ENCODE measurements at regions not wholly inside any gene's neighbourhood (a gene's known extent, or its start where the extent isn't known, plus 50 kb on each side); places are given as distances from the start of the nearest gene placed in this dataset.
"Not testable (repeated sequence)": the region's sequence is repeated elsewhere in the genome, so short reads cannot be mapped to it uniquely, and the experiment has no call there.

- H3K4me3 ChIP-seq (replicated peaks; ENCODE audit: low read depth, low read length): no peak overlapping the region
- no peak for DNase-seq (ENCODE audit: low read depth)
- no peak for TF ChIP-seq CTCF (IDR thresholded peaks at IDR 0.05; ENCODE audit: low read length, missing control alignments)
These were observed 493.8 kb downstream of the MATN1 start for GRCh38 chr1:30229557-30229956.

DNA sequence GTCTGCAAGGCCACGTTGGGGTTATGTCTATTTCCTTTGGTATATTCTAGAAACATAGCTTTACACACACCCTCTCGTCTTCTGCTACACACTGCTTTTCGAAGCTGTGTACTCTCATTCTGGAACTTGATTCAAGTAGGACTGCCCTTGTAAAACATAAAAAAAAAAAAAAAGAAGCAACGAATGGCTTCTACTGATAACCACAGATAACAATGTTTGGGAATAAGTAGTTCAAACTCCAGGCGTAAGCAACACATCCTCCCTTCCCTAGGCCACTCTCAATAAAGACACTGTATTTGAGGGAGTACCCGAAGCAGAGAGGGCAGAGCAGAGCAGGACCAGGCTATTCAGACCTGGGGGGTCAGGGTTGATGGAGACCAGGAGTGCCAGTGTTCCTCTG, 496.7 kb downstream of the MATN1 start:
- H3K4me3 ChIP-seq (replicated peaks; ENCODE audit: low read depth, low read length): no peak overlapping the region
- no peak for DNase-seq (ENCODE audit: low read depth)
- TF ChIP-seq CTCF (IDR thresholded peaks at IDR 0.05; ENCODE audit: low read length, missing control alignments): no peak

DNA sequence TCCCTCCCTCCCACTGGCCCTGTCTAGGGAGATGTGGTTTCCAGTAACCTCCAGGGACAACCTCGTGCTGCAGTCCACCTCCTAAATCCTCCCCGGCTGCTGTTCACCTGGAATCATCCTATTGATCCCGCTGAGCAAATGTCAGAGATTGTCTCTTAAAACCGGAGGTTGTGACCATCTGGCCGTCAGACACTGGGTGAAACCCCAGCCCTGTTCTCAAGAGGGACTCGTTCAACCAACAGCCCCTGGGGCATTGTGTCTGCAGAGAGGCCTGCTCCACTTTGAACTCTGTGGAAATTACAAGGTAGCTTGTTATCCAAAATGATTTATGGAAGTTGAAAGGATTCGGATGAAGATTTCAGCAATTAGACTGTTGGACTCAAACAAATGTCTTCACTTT, 498.0 kb downstream of the MATN1 start:
- no peak overlapping the region for H3K4me3 ChIP-seq (replicated peaks; ENCODE audit: low read depth, low read length)
- DNase-seq (ENCODE audit: low read depth): no peak
- no peak for TF ChIP-seq CTCF (IDR thresholded peaks at IDR 0.05; ENCODE audit: low read length, missing control alignments)

DNA sequence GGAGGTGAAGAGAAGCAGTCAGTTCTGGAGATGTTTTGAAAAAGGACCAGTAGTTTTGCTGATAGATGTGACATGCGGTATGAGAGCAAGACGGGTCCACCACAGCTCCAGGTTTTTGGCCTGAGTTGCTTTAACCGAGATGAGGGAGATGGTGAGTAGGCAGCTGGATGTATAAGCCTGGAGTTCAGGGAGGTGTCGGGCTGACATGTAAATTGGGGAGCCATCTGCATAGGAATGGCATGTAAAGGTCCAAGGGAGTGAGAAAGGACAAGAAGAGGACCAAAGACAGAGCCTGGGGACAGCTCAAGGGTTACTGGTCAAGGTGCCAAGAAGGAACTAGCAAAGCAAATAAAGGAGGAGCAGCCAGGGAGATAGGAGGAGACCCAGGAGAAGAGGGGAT, 503.7 kb downstream of the MATN1 start:
- DNase-seq (ENCODE audit: low read depth): no peak
- no peak for TF ChIP-seq CTCF (IDR thresholded peaks at IDR 0.05; ENCODE audit: low read length, missing control alignments)
- H3K4me3 ChIP-seq (replicated peaks; ENCODE audit: low read depth, low read length): no peak overlapping the region

DNA sequence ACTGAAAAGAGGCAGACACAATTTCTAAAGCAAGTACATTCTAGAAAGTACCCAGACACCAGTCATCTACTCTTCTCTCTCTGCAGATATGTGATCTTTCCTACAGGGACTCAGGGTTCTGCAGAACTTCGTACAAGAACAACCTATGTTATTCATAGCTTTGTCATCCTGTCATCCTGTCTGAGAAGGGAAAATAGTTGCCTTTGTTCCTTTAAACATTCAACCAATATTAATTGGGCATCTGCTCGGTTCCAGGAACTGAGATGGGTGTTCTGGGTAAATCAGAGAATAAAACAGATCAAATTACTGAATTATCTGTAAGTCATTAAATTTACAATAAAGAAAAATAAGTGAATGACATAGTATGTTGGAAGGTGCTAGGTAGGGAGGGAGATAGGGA, 504.9 kb downstream of the MATN1 start:
- no peak for DNase-seq (ENCODE audit: low read depth)
- no peak for TF ChIP-seq CTCF (IDR thresholded peaks at IDR 0.05; ENCODE audit: low read length, missing control alignments)
- no peak overlapping the region for H3K4me3 ChIP-seq (replicated peaks; ENCODE audit: low read depth, low read length)

DNA sequence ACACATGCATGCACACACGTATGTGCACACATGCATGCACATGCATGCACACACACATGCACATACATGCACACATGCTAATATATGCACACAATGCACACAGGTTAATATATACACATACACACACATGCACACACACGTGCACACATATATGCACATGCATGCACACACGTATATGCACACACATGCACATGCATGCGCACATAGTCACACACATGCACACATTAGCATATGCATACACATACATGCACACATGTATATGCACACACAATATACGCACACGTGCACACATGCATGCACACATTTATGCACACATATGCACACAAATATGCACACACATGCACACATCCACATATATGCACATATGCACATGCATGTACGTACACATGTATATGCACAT, 506.8 kb downstream of the MATN1 start:
- DNase-seq (ENCODE audit: low read depth): no peak
- TF ChIP-seq CTCF (IDR thresholded peaks at IDR 0.05; ENCODE audit: low read length, missing control alignments): no peak
- H3K4me3 ChIP-seq (replicated peaks; ENCODE audit: low read depth, low read length): no peak overlapping the region

DNA sequence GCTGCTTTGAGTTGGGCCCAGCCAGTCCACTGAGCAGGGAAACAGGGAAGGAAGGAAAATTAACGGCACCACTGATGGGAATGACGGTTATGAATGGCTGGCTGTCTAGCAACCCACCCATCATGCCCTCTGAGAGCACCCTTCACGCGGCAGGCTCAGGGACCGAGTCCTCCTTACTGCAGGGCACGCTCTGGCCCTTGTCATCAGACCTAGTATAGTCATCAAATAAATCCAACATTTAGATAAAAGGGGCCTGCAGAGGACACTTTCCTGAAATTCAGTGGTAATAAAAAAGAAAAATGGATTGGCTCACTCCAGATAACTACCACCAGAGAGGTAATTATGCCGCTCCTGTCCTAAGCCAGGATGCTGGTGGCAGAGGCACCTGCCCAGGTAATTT, 509.4 kb downstream of the MATN1 start:
- no peak for DNase-seq (ENCODE audit: low read depth)
- H3K4me3 ChIP-seq (replicated peaks; ENCODE audit: low read depth, low read length): no peak overlapping the region
- no peak for TF ChIP-seq CTCF (IDR thresholded peaks at IDR 0.05; ENCODE audit: low read length, missing control alignments)

DNA sequence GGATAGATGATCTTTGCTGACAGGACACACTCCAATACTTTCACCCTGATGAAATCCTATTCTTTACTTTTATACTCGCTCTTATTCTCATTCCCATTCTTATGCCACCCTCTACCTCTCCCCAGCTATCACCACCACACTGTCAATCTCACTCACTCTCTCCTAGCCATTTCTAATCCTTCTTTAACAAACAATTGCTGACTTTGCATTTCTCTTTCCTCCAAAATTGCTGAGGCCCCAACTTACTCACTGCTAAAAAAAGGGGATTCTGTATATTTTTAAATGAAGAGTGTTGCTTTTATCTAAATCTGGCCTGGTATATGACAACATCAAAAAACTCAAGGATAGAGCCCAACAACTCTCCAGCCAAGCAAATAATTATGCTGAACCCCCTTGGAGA, 515.4 kb downstream of the MATN1 start:
- not testable (repeated sequence) for H3K4me3 ChIP-seq (replicated peaks; ENCODE audit: low read depth, low read length); DNase-seq (ENCODE audit: low read depth)

GRCh38 chr1:30206631-30207030, 516.8 kb downstream of the MATN1 start:
- not testable (repeated sequence) for DNase-seq (ENCODE audit: low read depth); H3K4me3 ChIP-seq (replicated peaks; ENCODE audit: low read depth, low read length)

DNA sequence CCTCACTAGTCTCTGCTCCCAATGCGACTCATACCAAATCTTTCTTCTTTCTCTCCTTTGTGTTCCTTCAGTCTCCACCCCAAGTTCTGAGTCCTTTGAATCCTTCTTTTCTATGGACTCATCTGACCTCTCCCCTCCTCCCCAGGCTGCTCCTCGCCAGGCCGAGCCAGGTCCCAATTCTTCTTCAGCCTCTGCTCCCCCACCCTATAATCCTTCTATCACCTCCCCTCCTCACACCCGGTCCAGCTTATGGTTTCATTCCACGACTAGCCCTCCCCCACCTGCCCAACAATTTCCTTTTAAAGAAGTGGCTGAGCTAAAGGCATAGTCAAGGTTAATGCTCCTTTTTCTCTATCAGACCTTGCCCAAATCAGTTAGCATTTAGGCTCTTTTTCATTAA, 518.5 kb downstream of the MATN1 start:
- not testable (repeated sequence) for H3K4me3 ChIP-seq (replicated peaks; ENCODE audit: low read depth, low read length); DNase-seq (ENCODE audit: low read depth)

Measured in fibroblast of pulmonary artery (primary cell).